ENCODE measurements at regions not wholly inside any gene's neighbourhood (a gene's known extent, or its start where the extent isn't known, plus 50 kb on each side); places are given as distances from the start of the nearest gene placed in this dataset.

DNA sequence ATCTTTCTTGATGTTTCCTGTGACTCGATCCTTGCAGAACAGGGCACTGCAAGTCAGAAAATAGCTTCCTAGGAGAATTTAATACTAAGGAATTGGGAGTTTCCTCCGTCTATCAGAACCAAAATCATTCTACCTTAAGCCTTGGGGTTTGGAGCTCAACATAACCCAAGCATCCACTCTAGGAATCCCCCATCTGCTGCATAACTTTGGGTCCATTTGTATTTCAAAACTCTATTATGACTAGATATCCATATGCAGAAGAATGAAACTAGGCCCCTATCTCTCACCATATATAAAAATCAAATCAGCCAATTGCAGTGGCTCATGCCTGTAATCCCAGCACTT, 61.7 kb upstream of the AKAP13 start (continued):
- TF ChIP-seq, protein P1, sequence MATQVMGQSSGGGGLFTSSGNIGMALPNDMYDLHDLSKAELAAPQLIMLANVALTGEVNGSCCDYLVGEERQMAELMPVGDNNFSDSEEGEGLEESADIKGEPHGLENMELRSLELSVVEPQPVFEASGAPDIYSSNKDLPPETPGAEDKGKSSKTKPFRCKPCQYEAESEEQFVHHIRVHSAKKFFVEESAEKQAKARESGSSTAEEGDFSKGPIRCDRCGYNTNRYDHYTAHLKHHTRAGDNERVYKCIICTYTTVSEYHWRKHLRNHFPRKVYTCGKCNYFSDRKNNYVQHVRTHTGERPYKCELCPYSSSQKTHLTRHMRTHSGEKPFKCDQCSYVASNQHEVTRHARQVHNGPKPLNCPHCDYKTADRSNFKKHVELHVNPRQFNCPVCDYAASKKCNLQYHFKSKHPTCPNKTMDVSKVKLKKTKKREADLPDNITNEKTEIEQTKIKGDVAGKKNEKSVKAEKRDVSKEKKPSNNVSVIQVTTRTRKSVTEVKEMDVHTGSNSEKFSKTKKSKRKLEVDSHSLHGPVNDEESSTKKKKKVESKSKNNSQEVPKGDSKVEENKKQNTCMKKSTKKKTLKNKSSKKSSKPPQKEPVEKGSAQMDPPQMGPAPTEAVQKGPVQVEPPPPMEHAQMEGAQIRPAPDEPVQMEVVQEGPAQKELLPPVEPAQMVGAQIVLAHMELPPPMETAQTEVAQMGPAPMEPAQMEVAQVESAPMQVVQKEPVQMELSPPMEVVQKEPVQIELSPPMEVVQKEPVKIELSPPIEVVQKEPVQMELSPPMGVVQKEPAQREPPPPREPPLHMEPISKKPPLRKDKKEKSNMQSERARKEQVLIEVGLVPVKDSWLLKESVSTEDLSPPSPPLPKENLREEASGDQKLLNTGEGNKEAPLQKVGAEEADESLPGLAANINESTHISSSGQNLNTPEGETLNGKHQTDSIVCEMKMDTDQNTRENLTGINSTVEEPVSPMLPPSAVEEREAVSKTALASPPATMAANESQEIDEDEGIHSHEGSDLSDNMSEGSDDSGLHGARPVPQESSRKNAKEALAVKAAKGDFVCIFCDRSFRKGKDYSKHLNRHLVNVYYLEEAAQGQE (IDR thresholded peaks at IDR 0.05): no peak
- no peak for TF ChIP-seq SP1 (IDR thresholded peaks at IDR 0.05)
- TF ChIP-seq YY1 (IDR thresholded peaks at IDR 0.05): no peak

DNA sequence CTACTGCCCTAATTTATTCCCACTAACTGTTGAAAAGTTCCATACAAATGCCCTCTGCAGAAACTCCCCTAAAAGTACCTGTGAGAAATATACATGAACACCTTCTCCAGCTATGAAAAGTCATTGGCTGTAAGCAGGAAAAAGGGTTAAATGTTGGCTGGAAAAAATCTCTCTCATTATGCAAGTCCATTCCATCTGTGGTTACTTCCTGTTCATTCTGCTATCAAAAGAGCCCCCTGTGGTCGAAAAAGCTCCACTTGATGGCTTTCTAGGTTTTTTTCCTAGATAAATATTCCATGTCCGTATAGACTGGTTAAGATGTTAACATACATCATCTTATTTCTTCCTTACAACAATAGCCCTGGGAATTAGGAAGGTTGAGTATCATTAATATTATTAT, 56.2 kb upstream of the AKAP13 start:
- TF ChIP-seq, protein P2, sequence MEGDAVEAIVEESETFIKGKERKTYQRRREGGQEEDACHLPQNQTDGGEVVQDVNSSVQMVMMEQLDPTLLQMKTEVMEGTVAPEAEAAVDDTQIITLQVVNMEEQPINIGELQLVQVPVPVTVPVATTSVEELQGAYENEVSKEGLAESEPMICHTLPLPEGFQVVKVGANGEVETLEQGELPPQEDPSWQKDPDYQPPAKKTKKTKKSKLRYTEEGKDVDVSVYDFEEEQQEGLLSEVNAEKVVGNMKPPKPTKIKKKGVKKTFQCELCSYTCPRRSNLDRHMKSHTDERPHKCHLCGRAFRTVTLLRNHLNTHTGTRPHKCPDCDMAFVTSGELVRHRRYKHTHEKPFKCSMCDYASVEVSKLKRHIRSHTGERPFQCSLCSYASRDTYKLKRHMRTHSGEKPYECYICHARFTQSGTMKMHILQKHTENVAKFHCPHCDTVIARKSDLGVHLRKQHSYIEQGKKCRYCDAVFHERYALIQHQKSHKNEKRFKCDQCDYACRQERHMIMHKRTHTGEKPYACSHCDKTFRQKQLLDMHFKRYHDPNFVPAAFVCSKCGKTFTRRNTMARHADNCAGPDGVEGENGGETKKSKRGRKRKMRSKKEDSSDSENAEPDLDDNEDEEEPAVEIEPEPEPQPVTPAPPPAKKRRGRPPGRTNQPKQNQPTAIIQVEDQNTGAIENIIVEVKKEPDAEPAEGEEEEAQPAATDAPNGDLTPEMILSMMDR (IDR thresholded peaks at IDR 0.05; ENCODE audit: low read depth, low read length, missing input control): no peak
- no peak for TF ChIP-seq FOXA2 (IDR thresholded peaks at IDR 0.05)
- no peak overlapping the region for H3K9ac ChIP-seq (ENCODE audit: low read depth in 1 of 2, low read length in 2 of 2)
- no peaks in the 10 kb centered on the region for H3K9me3 ChIP-seq (ENCODE audit: control insufficient read depth in 4 of 4, low read length in 3 of 4)
- DNase-seq (ENCODE audit: low spot score): no peak
- 59% methylated on average over 2 of the region's 2 CpGs for WGBS
- H3K4me1 ChIP-seq (ENCODE audit: control insufficient read depth in 4 of 4, insufficient read depth in 4 of 4, low read length in 3 of 4): no peaks in the 10 kb centered on the region
- no peak overlapping the region for H3K4me3 ChIP-seq (ENCODE audit: low read depth in 1 of 3, low read length in 3 of 3)
- no peaks in the 10 kb centered on the region for H3K27me3 ChIP-seq (ENCODE audit: control insufficient read depth in 4 of 4, insufficient read depth in 4 of 4, low read length in 3 of 4)
- no peak overlapping the region for H3K27ac ChIP-seq (ENCODE audit: low read depth in 1 of 2, low read length in 2 of 2)
- H3K36me3 ChIP-seq (ENCODE audit: control insufficient read depth in 4 of 4, insufficient read depth in 3 of 4, low read depth in 1 of 4, low read length in 3 of 4): no peaks in the 10 kb centered on the region

DNA sequence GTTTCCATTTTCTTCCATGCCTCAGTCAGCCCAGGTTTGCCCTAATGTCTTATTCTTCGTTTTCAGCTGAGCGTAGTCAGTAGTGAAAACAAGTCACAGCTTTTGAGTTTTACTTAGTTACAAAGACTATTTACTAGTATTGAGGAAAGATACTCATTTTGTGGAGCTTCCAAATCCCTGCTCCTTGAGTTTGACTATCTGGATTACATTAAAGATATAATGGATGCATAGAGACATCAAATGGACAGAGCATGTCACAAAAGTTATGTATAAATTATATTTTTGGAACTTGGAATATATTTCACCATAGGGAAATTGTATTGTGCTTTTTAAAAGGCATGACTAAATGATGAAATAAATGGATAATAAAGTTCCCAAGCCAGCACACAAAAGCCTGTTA, 54.6 kb upstream of the AKAP13 start:
- WGBS: 99% methylated on average over 2 of the region's 2 CpGs
- no peak overlapping the region for H3K27ac ChIP-seq (ENCODE audit: low read depth in 1 of 2, low read length in 2 of 2)
- no peak for TF ChIP-seq TAF1 (conservative IDR thresholded peaks at IDR 0.05)
- TF ChIP-seq NR2F2 (IDR thresholded peaks at IDR 0.05): no peak
- TF ChIP-seq, protein P3, sequence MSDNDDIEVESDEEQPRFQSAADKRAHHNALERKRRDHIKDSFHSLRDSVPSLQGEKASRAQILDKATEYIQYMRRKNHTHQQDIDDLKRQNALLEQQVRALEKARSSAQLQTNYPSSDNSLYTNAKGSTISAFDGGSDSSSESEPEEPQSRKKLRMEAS (IDR thresholded peaks at IDR 0.05): no peak
- TF ChIP-seq, protein P4, sequence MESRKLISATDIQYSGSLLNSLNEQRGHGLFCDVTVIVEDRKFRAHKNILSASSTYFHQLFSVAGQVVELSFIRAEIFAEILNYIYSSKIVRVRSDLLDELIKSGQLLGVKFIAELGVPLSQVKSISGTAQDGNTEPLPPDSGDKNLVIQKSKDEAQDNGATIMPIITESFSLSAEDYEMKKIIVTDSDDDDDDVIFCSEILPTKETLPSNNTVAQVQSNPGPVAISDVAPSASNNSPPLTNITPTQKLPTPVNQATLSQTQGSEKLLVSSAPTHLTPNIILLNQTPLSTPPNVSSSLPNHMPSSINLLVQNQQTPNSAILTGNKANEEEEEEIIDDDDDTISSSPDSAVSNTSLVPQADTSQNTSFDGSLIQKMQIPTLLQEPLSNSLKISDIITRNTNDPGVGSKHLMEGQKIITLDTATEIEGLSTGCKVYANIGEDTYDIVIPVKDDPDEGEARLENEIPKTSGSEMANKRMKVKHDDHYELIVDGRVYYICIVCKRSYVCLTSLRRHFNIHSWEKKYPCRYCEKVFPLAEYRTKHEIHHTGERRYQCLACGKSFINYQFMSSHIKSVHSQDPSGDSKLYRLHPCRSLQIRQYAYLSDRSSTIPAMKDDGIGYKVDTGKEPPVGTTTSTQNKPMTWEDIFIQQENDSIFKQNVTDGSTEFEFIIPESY (IDR thresholded peaks at IDR 0.05): no peak
- TF ChIP-seq HNF4A (conservative IDR thresholded peaks at IDR 0.05): no peak
- TF ChIP-seq FOXA2 (IDR thresholded peaks at IDR 0.05): no peak
- TF ChIP-seq, protein P2 (IDR thresholded peaks at IDR 0.05; ENCODE audit: low read depth, low read length, missing input control): no peak
- no peak for TF ChIP-seq RXRA (IDR thresholded peaks at IDR 0.05)
- TF ChIP-seq, protein P5, sequence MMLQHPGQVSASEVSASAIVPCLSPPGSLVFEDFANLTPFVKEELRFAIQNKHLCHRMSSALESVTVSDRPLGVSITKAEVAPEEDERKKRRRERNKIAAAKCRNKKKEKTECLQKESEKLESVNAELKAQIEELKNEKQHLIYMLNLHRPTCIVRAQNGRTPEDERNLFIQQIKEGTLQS (IDR thresholded peaks at IDR 0.05): no peak
- no peaks in the 10 kb centered on the region for H3K9me3 ChIP-seq (ENCODE audit: control insufficient read depth in 4 of 4, low read length in 3 of 4)
- no peak overlapping the region for H3K4me3 ChIP-seq (ENCODE audit: low read depth in 1 of 3, low read length in 3 of 3)
- peaks cover 0 to 8% (median 4%) of the 10 kb centered on the region in 4 donors for H3K4me1 ChIP-seq (ENCODE audit: control insufficient read depth in 4 of 4, insufficient read depth in 4 of 4, low read length in 3 of 4)
- no peaks in the 10 kb centered on the region for H3K36me3 ChIP-seq (ENCODE audit: control insufficient read depth in 4 of 4, insufficient read depth in 3 of 4, low read depth in 1 of 4, low read length in 3 of 4)
- no peak overlapping the region for H3K9ac ChIP-seq (ENCODE audit: low read depth in 1 of 2, low read length in 2 of 2)
- DNase-seq (ENCODE audit: low spot score): no peak
- no peaks in the 10 kb centered on the region for H3K27me3 ChIP-seq (ENCODE audit: control insufficient read depth in 4 of 4, insufficient read depth in 4 of 4, low read length in 3 of 4)
